GM23248 (cell line): ENCODE measurements at regions not wholly inside any gene's neighbourhood (a gene's known extent, or its start where the extent isn't known, plus 50 kb on each side); places are given as distances from the start of the nearest gene placed in this dataset.

ENCODE experiments used
- EZH2 ChIP-seq: fragments of 200-600 bp; sonication (generic); IDR thresholded peaks from 2 replicates; pipeline ENCODE4 v1.6.1; 2018; ENCODE audit warnings: antibody characterized with exemption, mild to moderate bottlenecking; ENCODE audit not compliant: insufficient read depth, poor library complexity, severe bottlenecking
- EZH2phosphoT487 ChIP-seq: fragments of 200-600 bp; sonication (generic); IDR thresholded peaks from 2 replicates; pipeline ENCODE4 v1.6.1; 2018; ENCODE audit warnings: antibody characterized with exemption, moderate library complexity, mild to moderate bottlenecking, low read depth; ENCODE audit not compliant: insufficient read depth

- no peak for TF ChIP-seq EZH2phosphoT487
- no peak for TF ChIP-seq EZH2
Observed at GRCh38 chr5:1974501-1975405, 92.0 kb upstream of the IRX4 start.
